K562 (cell line): ENCODE measurements at regions not wholly inside any gene's neighbourhood (a gene's known extent, or its start where the extent isn't known, plus 50 kb on each side); places are given as distances from the start of the nearest gene placed in this dataset.

Experiments
- POLR2AphosphoS2 ChIP-seq: IDR thresholded peaks from 2 replicates; pipeline ENCODE4 v1.6.1; 2012; ENCODE audit warnings: low read length, improper control_type of control experiment
- TF ChIP-seq, protein P1 (sequence below): fragments of 450-650 bp; IDR thresholded peaks from 2 replicates; pipeline ENCODE4 v1.6.1; 2018; ENCODE audit warnings: mild to moderate bottlenecking, low read depth; ENCODE audit not compliant: partially characterized antibody
- TF ChIP-seq, protein P2 (sequence below), 3 experiments: IDR thresholded peaks in 2 of 3; conservative IDR thresholded peaks in 1 of 3; 2 replicates each; pipeline ENCODE4 v1.5.1; 2011 to 2012; ENCODE audit warnings: low read length in 3 of 3, mild to moderate bottlenecking in 3 of 3, control low read depth in 2 of 3, improper control_type of control experiment in 1 of 3, inconsistent platforms in 1 of 3, low read depth in 1 of 3, mixed read lengths in 1 of 3, moderate library complexity in 1 of 3; ENCODE audit not compliant: insufficient read depth in 2 of 3

DNA sequence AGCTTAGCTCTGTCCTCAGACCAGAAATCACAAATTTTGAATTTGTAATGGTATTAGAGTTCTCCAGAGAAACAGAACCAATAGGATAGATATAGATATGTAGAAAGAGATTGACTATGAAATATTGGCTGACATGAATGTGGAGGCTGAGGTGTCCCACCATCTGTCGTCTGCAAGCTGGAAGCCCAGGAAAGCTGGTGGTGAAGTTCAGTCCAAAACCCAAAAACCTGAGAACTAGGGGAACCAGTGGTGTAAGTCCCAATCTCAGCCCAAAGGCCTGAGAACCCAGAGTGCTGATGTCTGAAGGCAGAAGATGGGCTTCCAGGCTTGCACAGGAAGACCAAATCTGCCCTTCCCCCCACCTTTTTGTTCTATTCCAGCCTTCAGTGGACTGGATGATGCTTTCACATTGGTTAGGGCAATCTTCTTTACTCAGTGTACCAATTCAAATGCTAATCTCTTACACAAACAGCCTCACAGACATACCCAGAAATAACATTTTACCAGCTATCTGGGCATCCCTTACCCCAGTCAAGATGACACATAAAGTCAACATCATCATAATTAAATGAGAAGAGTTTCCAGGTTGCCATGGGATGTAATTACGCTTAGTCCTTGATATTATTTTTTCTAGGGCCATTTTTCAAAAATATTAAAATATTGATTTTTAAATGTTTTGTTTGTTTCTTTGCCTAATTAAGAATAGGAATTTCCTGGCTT is 570.8 kb downstream of the UTRN start:
- TF ChIP-seq, protein P1, sequence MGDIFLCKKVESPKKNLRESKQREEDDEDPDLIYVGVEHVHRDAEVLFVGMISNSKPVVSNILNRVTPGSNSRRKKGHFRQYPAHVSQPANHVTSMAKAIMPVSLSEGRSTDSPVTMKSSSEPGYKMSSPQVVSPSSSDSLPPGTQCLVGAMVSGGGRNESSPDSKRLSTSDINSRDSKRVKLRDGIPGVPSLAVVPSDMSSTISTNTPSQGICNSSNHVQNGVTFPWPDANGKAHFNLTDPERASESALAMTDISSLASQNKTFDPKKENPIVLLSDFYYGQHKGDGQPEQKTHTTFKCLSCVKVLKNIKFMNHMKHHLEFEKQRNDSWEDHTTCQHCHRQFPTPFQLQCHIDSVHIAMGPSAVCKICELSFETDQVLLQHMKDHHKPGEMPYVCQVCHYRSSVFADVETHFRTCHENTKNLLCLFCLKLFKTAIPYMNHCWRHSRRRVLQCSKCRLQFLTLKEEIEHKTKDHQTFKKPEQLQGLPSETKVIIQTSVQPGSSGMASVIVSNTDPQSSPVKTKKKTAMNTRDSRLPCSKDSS, result no peak
- TF ChIP-seq POLR2AphosphoS2, result no peak
- TF ChIP-seq, protein P2, sequence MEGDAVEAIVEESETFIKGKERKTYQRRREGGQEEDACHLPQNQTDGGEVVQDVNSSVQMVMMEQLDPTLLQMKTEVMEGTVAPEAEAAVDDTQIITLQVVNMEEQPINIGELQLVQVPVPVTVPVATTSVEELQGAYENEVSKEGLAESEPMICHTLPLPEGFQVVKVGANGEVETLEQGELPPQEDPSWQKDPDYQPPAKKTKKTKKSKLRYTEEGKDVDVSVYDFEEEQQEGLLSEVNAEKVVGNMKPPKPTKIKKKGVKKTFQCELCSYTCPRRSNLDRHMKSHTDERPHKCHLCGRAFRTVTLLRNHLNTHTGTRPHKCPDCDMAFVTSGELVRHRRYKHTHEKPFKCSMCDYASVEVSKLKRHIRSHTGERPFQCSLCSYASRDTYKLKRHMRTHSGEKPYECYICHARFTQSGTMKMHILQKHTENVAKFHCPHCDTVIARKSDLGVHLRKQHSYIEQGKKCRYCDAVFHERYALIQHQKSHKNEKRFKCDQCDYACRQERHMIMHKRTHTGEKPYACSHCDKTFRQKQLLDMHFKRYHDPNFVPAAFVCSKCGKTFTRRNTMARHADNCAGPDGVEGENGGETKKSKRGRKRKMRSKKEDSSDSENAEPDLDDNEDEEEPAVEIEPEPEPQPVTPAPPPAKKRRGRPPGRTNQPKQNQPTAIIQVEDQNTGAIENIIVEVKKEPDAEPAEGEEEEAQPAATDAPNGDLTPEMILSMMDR (IDR thresholded peaks at IDR 0.05 in 2 of 3, conservative IDR thresholded peaks at IDR 0.05 in 1 of 3; ENCODE audit: insufficient read depth in 2 of 3, low read depth in 1 of 3, low read length in 3 of 3), result no peak
